ENCODE measurements at regions not wholly inside any gene's neighbourhood (a gene's known extent, or its start where the extent isn't known, plus 50 kb on each side); places are given as distances from the start of the nearest gene placed in this dataset.
"Not testable (repeated sequence)": the region's sequence is repeated elsewhere in the genome, so short reads cannot be mapped to it uniquely, and the experiment has no call there.

GRCh38 chr11:34787348-34787747 lies 128.8 kb downstream of the APIP start:
- Histone ChIP-seq H3K4me3 (ENCODE audit: low read length) (no peak overlapping the region), H3K36me3 (ENCODE audit: control insufficient read depth, insufficient read depth, low read length) (no peaks in the 10 kb centered on the region), H3K27ac (ENCODE audit: low read length) (no peak overlapping the region), H3K4me1 (ENCODE audit: control insufficient read depth, insufficient read depth, low read length) (no peaks in the 10 kb centered on the region), H3K27me3 (ENCODE audit: control insufficient read depth, insufficient read depth, low read length) (no peaks in the 10 kb centered on the region), H3K9me3 (ENCODE audit: control insufficient read depth, insufficient read depth, low read length) (no peaks in the 10 kb centered on the region)
- no peak overlapping the region for H3K4me3 Mint-ChIP-seq
- no peaks in the 10 kb centered on the region for H3K36me3 Mint-ChIP-seq
- peaks cover 7 to 32% of the 10 kb centered on the region in 2 donors for H3K27me3 Mint-ChIP-seq (ENCODE audit: low read depth in 2 of 2)
- H3K4me1 Mint-ChIP-seq: no peaks in the 10 kb centered on the region
- no peak for ATAC-seq
- peaks cover 0 to 3% of the 10 kb centered on the region in 2 donors for H3K9me3 Mint-ChIP-seq
- DNase-seq: no peak
- intact Hi-C loops (cut with micrococcal nuclease): no loop called here
- no peak for TF ChIP-seq CTCF (IDR thresholded peaks at IDR 0.05)
- no peak overlapping the region for H3K27ac Mint-ChIP-seq
- WGBS (ENCODE audit: insufficient coverage): no CpG with 5 or more reads among the region's 1 CpG

- WGBS (ENCODE audit: insufficient coverage): 68% methylated on average over 2 of the region's 2 CpGs
- Mint-ChIP-seq H3K27ac (no peak overlapping the region), H3K4me1 (no peaks in the 10 kb centered on the region), H3K27me3 (ENCODE audit: low read depth in 2 of 2) (peaks cover 13 to 38% of the 10 kb centered on the region in 2 donors), H3K36me3 (no peaks in the 10 kb centered on the region), H3K9me3 (peaks cover 0 to 3% of the 10 kb centered on the region in 2 donors), H3K4me3 (no peak overlapping the region)
- intact Hi-C loops (cut with micrococcal nuclease): no loop called here
- Histone ChIP-seq H3K36me3 (ENCODE audit: control insufficient read depth, insufficient read depth, low read length) (no peaks in the 10 kb centered on the region), H3K4me3 (ENCODE audit: low read length) (no peak overlapping the region), H3K9me3 (ENCODE audit: control insufficient read depth, insufficient read depth, low read length) (no peaks in the 10 kb centered on the region), H3K27me3 (ENCODE audit: control insufficient read depth, insufficient read depth, low read length) (no peaks in the 10 kb centered on the region), H3K4me1 (ENCODE audit: control insufficient read depth, insufficient read depth, low read length) (no peaks in the 10 kb centered on the region), H3K27ac (ENCODE audit: low read length) (no peak overlapping the region)
- no peak for ATAC-seq
- no peak for DNase-seq
- no peak for TF ChIP-seq CTCF (IDR thresholded peaks at IDR 0.05)
Observed at GRCh38 chr11:34784318-34784841, 131.8 kb downstream of the APIP start.

- H3K27me3 ChIP-seq (ENCODE audit: control insufficient read depth, insufficient read depth, low read length): no peaks in the 10 kb centered on the region
- H3K4me3 Mint-ChIP-seq: no peak overlapping the region
- ATAC-seq (no peak), DNase-seq (no peak)
- no peak overlapping the region for H3K4me3 ChIP-seq (ENCODE audit: low read length)
- no peak for TF ChIP-seq CTCF (IDR thresholded peaks at IDR 0.05)
- no peaks in the 10 kb centered on the region for H3K4me1 ChIP-seq (ENCODE audit: control insufficient read depth, insufficient read depth, low read length)
- no peak overlapping the region for H3K27ac ChIP-seq (ENCODE audit: low read length)
- peaks cover 0 to 3% of the 10 kb centered on the region in 2 donors for H3K9me3 Mint-ChIP-seq
- peaks cover 16 to 43% of the 10 kb centered on the region in 2 donors for H3K27me3 Mint-ChIP-seq (ENCODE audit: low read depth in 2 of 2)
- no peaks in the 10 kb centered on the region for H3K36me3 ChIP-seq (ENCODE audit: control insufficient read depth, insufficient read depth, low read length)
- no peaks in the 10 kb centered on the region for H3K36me3 Mint-ChIP-seq
- H3K27ac Mint-ChIP-seq: no peak overlapping the region
- intact Hi-C loops (cut with micrococcal nuclease): no loop called here
- H3K4me1 Mint-ChIP-seq: no peaks in the 10 kb centered on the region
- WGBS (ENCODE audit: insufficient coverage): 86% methylated on average over 3 of the region's 3 CpGs
- no peaks in the 10 kb centered on the region for H3K9me3 ChIP-seq (ENCODE audit: control insufficient read depth, insufficient read depth, low read length)
Observed at GRCh38 chr11:34783816-34784317, 132.3 kb downstream of the APIP start.

GRCh38 chr11:34781826-34782225 lies 134.4 kb downstream of the APIP start:
- H3K9me3 Mint-ChIP-seq; H3K36me3 ChIP-seq (ENCODE audit: control insufficient read depth, insufficient read depth, low read length); H3K4me3 ChIP-seq (ENCODE audit: low read length); H3K9me3 ChIP-seq (ENCODE audit: control insufficient read depth, insufficient read depth, low read length); intact Hi-C loops (cut with micrococcal nuclease); H3K4me1 Mint-ChIP-seq; DNase-seq; H3K27ac ChIP-seq (ENCODE audit: low read length); ATAC-seq; H3K36me3 Mint-ChIP-seq; H3K27ac Mint-ChIP-seq; H3K4me1 ChIP-seq (ENCODE audit: control insufficient read depth, insufficient read depth, low read length); H3K4me3 Mint-ChIP-seq; H3K27me3 ChIP-seq (ENCODE audit: control insufficient read depth, insufficient read depth, low read length): not testable (repeated sequence)
- H3K27me3 Mint-ChIP-seq (ENCODE audit: low read depth in 2 of 2): peaks cover 16 to 59% of the 10 kb centered on the region in 2 donors

Measured in natural killer cell (primary cell).